Sciatic nerve (tissue), 2 donors: ENCODE measurements at regions not wholly inside any gene's neighbourhood (a gene's known extent, or its start where the extent isn't known, plus 50 kb on each side); places are given as distances from the start of the nearest gene placed in this dataset.
A peak's percentile ranks its signal among the peaks of the same experiment; 100 is the strongest.
"Not testable (repeated sequence)": the region's sequence is repeated elsewhere in the genome, so short reads cannot be mapped to it uniquely, and the experiment has no call there.

Source experiments
- ATAC-seq: fragments of 200-7000 bp; cut with Tn5 transposase; one replicate; pipeline ENCODE4 v1.9.1; 2020; ENCODE audit warnings: mild to moderate bottlenecking, moderate library complexity
- DNase-seq: peaks from one replicate; pipeline ENCODE4 v3.0.0-alpha.2; 2020; ENCODE audit warnings: low spot score
- intact Hi-C: fragments of 100-400 bp; cut with DNase I; formaldehyde crosslinking; loops from one replicate; pipeline ENCODE4 v1.14.2; 2022
- donor health status: DM: no; HTN: no; CAD: no.
- donor health status: DM: no; HTN: no; CAD: no.

- ATAC-seq (peak; percentile 80), DNase-seq (no peak)
- intact Hi-C loops = no loop called here
Measured at GRCh38 chrX:111041018-111041462, 55.0 kb upstream of the PAK3 start.

GRCh38 chrX:111040377-111041017 lies 55.5 kb upstream of the PAK3 start:
- DNase-seq (no peak), ATAC-seq (no peak)
- intact Hi-C loops = no loop called here

GRCh38 chrX:111039606-111040005 lies 56.4 kb upstream of the PAK3 start:
- intact Hi-C loops = no loop called here
- no peak for ATAC-seq
- DNase-seq = no peak

GRCh38 chrX:111035991-111036390 lies 60.0 kb upstream of the PAK3 start:
- intact Hi-C loops = no loop called here

GRCh38 chrX:111035256-111035655 lies 60.7 kb upstream of the PAK3 start:
- intact Hi-C loops = no loop called here
- DNase-seq (no peak), ATAC-seq (no peak)

More at GRCh38 chrX:111035991-111036390, 60.0 kb upstream of the PAK3 start:
- DNase-seq = no peak
- ATAC-seq = no peak

- DNase-seq, intact Hi-C loops, ATAC-seq: not testable (repeated sequence)
Measured at GRCh38 chrX:111022998-111023397, 73.0 kb upstream of the PAK3 start.

- intact Hi-C loops = no loop called here
- DNase-seq = no peak
- ATAC-seq = no peak
Measured at GRCh38 chrX:111020283-111020682, 75.7 kb upstream of the PAK3 start.

GRCh38 chrX:111013778-111014455 lies 82.1 kb upstream of the PAK3 start:
- no peak for ATAC-seq
- intact Hi-C loops = no loop called here

GRCh38 chrX:111010111-111010510 lies 85.9 kb upstream of the PAK3 start:
- no peak for ATAC-seq
- DNase-seq = no peak
- intact Hi-C loops = no loop called here

More at GRCh38 chrX:111013778-111014455, 82.1 kb upstream of the PAK3 start:
- DNase-seq = no peak

GRCh38 chrX:111009256-111009655 lies 86.7 kb upstream of the PAK3 start:
- ATAC-seq = no peak
- intact Hi-C loops = no loop called here
- DNase-seq = no peak

- intact Hi-C loops = no loop called here
Measured at GRCh38 chrX:111008126-111008525, 87.9 kb upstream of the PAK3 start.

GRCh38 chrX:111007238-111007637 lies 88.8 kb upstream of the PAK3 start:
- ATAC-seq (no peak), DNase-seq (no peak)
- intact Hi-C loops = no loop called here

More at GRCh38 chrX:111008126-111008525, 87.9 kb upstream of the PAK3 start:
- DNase-seq = no peak
- ATAC-seq = no peak

GRCh38 chrX:111006116-111006515 lies 89.9 kb upstream of the PAK3 start:
- no peak for ATAC-seq
- no peak for DNase-seq
- intact Hi-C loops = no loop called here

- no peak for ATAC-seq
- no peak for DNase-seq
- intact Hi-C loops = no loop called here
Measured at GRCh38 chrX:111005166-111005565, 90.8 kb upstream of the PAK3 start.

GRCh38 chrX:111003118-111003517 lies 92.9 kb upstream of the PAK3 start:
- ATAC-seq (no peak), DNase-seq (no peak)
- intact Hi-C loops = no loop called here

- intact Hi-C loops = no loop called here
- DNase-seq = no peak
Measured at GRCh38 chrX:110992611-110993010, 103.4 kb upstream of the PAK3 start.

GRCh38 chrX:110989869-110990268 lies 106.1 kb upstream of the PAK3 start:
- DNase-seq (no peak), ATAC-seq (no peak)
- intact Hi-C loops = no loop called here

More at GRCh38 chrX:110992611-110993010, 103.4 kb upstream of the PAK3 start:
- ATAC-seq = no peak

- DNase-seq (no peak), ATAC-seq (no peak)
- intact Hi-C loops = no loop called here
Measured at GRCh38 chrX:110989447-110989846, 106.5 kb upstream of the PAK3 start.

- intact Hi-C loops = no loop called here
- DNase-seq (no peak), ATAC-seq (no peak)
Measured at GRCh38 chrX:110987292-110987691, 108.7 kb upstream of the PAK3 start.

GRCh38 chrX:110985470-110985869 lies 110.5 kb upstream of the PAK3 start:
- intact Hi-C loops = no loop called here
- ATAC-seq (no peak), DNase-seq (no peak)

- intact Hi-C loops = no loop called here
- ATAC-seq (no peak), DNase-seq (no peak)
Measured at GRCh38 chrX:110983024-110983423, 113.0 kb upstream of the PAK3 start.
